GM10266 (cell line): ENCODE measurements at regions not wholly inside any gene's neighbourhood (a gene's known extent, or its start where the extent isn't known, plus 50 kb on each side); places are given as distances from the start of the nearest gene placed in this dataset.

Experiments
- DNase-seq: peaks from one replicate; pipeline ENCODE4 v3.0.0; 2012; ENCODE audit errors: extremely low spot score
- TF ChIP-seq, protein P1 (sequence below): IDR thresholded peaks from 2 replicates; pipeline ENCODE4 v1.5.1; 2012; ENCODE audit warnings: mild to moderate bottlenecking, low read depth; ENCODE audit not compliant: control insufficient read depth, insufficient read depth; ENCODE audit errors: missing control alignments

GRCh38 chr14:43983721-43984120 is 523.4 kb downstream of the FSCB start:
- DNase-seq = no peak
- TF ChIP-seq, protein P1, sequence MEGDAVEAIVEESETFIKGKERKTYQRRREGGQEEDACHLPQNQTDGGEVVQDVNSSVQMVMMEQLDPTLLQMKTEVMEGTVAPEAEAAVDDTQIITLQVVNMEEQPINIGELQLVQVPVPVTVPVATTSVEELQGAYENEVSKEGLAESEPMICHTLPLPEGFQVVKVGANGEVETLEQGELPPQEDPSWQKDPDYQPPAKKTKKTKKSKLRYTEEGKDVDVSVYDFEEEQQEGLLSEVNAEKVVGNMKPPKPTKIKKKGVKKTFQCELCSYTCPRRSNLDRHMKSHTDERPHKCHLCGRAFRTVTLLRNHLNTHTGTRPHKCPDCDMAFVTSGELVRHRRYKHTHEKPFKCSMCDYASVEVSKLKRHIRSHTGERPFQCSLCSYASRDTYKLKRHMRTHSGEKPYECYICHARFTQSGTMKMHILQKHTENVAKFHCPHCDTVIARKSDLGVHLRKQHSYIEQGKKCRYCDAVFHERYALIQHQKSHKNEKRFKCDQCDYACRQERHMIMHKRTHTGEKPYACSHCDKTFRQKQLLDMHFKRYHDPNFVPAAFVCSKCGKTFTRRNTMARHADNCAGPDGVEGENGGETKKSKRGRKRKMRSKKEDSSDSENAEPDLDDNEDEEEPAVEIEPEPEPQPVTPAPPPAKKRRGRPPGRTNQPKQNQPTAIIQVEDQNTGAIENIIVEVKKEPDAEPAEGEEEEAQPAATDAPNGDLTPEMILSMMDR = no peak

DNA sequence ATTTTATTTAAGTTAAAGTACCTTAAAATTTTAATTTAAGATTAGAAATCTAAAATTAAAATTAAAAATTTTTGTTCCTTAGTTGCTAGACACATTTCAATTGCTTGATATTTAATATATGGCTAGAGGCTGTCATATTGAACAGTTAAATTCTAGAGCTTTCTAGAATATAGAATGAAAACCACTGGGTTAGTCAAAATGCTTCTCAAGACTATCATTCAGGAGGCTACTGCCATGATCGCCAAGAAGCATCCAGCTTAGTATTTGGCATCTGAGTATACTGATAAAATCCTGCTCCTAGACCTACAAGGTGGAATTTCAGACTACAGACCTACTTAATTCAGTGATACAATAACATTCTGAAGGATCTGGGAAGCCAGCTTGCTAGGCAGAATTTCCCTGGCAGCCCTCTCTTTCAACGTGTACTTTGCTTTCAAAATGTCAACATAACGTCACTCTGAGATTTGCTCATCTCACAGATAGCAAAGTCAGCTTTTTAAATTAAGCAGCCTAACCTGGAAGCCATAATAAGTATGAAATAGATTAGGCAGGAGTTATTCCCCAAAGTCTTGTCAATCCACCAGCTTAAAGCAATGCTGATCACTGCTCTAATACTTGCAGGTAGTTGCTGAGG is 525.8 kb downstream of the FSCB start:
- no peak for DNase-seq
- TF ChIP-seq, protein P1 = no peak

DNA sequence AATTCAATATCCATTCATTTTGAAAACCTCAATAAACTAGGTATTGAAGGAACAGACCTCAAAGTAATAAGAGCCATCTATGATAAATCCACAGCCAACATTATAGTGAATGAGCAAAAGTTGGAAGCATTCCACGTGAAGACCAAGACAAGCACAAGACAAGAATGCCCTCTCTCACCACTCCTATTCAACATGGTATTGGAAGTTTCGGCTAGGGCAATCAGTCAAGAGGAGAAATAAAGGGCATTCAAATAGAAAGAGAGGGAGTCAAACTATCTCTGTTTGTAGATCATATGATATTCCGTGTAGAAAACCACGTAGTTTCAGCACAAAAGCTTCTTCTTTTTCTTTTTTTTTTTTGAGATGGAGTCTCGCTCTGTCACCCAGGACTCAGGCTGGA is 550.3 kb downstream of the FSCB start:
- no peak for DNase-seq
- TF ChIP-seq, protein P1 = no peak

DNA sequence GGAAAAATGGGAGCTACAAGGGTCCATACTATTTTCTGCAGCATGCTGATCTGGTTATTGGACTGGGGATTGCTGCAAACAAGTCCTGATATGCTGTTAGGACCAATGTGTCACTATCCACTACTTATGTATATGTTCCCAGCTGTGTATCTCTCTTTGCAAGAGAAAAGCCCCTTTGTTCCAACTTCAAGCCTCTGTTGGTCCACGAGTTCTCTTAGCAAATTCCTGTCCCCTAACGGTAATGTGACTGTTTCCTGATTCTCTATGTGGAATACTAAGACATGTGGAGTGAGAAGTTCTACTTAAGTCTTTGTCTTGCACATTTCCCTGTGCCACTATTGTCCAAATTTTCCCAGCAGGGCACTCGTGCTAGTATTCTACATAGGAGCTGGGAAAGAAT is 557.7 kb downstream of the FSCB start:
- TF ChIP-seq, protein P1 = no peak
- DNase-seq = no peak

DNA sequence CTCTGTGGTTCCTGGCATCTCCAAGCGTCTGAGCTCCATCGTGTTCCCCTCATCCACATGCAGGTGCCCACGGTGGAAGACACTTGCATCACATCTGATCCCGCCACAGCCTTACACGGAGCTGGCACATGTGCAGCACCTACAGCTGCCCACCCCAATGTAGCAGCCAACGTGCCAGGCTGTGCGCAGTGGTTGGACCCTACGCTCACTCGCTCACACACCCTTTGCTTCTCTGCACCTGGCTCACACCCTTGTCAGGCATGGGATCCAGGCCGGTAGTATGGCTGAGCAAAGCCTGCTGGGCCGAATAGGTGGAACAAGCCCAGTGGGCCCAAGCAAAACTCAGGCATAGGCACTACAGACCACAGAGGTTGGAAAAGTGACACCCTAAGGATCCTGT is 567.2 kb downstream of the FSCB start:
- TF ChIP-seq, protein P1 = no peak
- no peak for DNase-seq

DNA sequence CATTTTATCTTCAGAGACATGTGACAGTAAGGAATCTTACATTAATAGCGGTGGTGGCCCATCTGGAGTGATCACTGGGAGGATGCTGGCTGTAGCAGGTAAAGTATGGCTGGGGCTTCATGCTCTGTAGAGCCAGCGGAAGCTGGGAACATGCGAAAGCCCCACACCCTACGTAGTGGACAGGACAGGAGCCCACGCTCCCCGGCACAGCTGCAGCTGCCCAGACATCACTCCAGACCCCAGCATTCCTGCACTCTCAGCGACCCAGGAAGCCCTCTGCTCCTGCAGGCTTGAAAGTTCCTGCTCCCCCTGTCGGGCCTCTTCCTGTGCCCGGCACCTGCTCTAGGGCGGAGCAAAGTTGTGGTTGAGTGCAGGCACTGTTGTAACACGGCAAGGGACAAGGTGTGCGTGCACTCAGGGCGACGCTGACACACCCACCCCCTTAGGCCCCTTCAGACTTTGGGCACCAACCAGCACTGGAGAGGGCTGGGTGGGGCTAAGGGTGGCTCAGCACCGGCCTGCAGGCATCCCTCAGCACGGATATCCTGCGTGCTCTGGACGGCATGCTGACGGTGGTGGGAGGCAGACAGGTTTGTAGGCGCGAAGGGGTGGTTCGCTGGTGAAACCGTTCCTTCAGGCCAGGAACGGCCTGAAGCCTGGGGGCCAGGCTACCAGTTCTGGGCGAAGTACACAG is 568.3 kb downstream of the FSCB start:
- no peak for DNase-seq
- TF ChIP-seq, protein P1 = no peak

DNA sequence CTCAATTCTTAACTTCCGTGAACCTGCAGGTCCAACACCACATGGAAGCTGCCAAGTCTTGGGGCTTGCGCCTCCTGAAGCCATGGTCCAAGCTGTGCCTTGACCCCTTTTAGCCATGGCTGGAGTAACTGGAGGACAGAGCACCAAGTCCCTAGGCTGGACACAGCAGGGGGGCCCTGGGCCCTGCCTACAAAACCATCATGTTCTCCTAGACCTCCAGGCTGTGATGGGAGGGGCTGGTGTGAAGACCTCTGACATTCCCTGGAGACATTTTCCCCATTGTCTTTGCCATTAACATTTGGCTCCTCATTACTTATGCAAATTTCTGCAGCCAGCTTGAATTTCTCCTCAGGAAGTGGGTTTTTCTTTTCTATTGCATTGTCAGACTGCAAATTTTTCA is 570.1 kb downstream of the FSCB start:
- DNase-seq = no peak
- TF ChIP-seq, protein P1 = no peak
